Prostate gland (tissue), 2 donors: ENCODE measurements at regions not wholly inside any gene's neighbourhood (a gene's known extent, or its start where the extent isn't known, plus 50 kb on each side); places are given as distances from the start of the nearest gene placed in this dataset.

ENCODE experiments used
- POLR2A ChIP-seq: fragments of 450-650 bp; IDR thresholded peaks from one replicate; pipeline ENCODE4 v1.6.1; 2016; ENCODE audit warnings: antibody characterized with exemption, mild to moderate bottlenecking
- POLR2AphosphoS5 ChIP-seq: sonication (generic); formaldehyde crosslinking; IDR thresholded peaks from one replicate; pipeline ENCODE4 v1.6.1; 2017; ENCODE audit warnings: antibody characterized with exemption
- TF ChIP-seq, protein P1 (sequence below), 4 experiments: fragments of 200-600 bp in 2 of 4; fragments of 450-650 bp in 2 of 4; sonication (generic) in 2 of 4; IDR thresholded peaks; 1 replicate in 3 of 4; 2 replicates in 1 of 4; pipeline ENCODE4 v1.5.1; 2016 to 2019; ENCODE audit warnings: antibody characterized with exemption in 4 of 4, mild to moderate bottlenecking in 2 of 4, moderate library complexity in 2 of 4

DNA sequence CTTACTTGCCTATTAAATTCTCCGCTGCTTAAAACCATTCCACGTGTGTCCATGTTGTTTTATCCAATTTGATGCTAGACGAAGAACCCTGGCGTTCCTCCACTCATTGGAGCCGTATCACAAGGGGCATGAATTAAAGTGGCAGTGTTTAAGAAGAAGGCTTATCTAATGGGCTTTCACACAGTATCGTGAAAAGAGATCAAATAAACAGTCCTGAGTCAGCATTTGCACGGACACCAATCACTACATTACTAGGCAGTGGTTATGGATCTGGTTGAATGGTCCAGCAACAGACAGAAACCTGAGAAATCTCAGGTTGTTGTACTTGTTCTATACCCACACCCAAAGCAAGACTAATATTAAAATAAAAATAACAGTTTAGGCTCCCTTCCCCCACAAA is 671.6 kb downstream of the FAT4 start:
- TF ChIP-seq, protein P1, sequence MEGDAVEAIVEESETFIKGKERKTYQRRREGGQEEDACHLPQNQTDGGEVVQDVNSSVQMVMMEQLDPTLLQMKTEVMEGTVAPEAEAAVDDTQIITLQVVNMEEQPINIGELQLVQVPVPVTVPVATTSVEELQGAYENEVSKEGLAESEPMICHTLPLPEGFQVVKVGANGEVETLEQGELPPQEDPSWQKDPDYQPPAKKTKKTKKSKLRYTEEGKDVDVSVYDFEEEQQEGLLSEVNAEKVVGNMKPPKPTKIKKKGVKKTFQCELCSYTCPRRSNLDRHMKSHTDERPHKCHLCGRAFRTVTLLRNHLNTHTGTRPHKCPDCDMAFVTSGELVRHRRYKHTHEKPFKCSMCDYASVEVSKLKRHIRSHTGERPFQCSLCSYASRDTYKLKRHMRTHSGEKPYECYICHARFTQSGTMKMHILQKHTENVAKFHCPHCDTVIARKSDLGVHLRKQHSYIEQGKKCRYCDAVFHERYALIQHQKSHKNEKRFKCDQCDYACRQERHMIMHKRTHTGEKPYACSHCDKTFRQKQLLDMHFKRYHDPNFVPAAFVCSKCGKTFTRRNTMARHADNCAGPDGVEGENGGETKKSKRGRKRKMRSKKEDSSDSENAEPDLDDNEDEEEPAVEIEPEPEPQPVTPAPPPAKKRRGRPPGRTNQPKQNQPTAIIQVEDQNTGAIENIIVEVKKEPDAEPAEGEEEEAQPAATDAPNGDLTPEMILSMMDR (IDR thresholded peaks at IDR 0.05), result no peak
- no peak for TF ChIP-seq POLR2A
- TF ChIP-seq POLR2AphosphoS5, result no peak
